Stimulated activated naive B cell treated with anti-CD40 and anti-IgM and Interleukin-4, amounts not matched to agents 10 μg/mL and 1 μg/mL and 100 μg/mL, for 72 hours (primary cell): ENCODE measurements at regions not wholly inside any gene's neighbourhood (a gene's known extent, or its start where the extent isn't known, plus 50 kb on each side); places are given as distances from the start of the nearest gene placed in this dataset.
A peak's percentile ranks its signal among the peaks of the same experiment; 100 is the strongest.

Experiments used
- ATAC-seq, 2 donors: fragments of 150-1000 bp; cut with Tn5 transposase; replicated peaks; 2 replicates each; pipeline ENCODE4 v1.10.0; 2021; ENCODE audit warnings: moderate library complexity in 1 of 2
- DNase-seq: peaks from one replicate; pipeline ENCODE4 v3.0.0; 2021
- H3K27ac Mint-ChIP-seq: one replicate; pipeline ENCODE4 v1.8.0; 2022; ENCODE audit warnings: mild to moderate bottlenecking, mixed read lengths
- H3K27me3 Mint-ChIP-seq, 2 donors: one replicate each; pipeline ENCODE4 v1.8.0; 2022; ENCODE audit warnings: mixed read lengths in 2 of 2
- H3K36me3 Mint-ChIP-seq, 2 donors: one replicate each; pipeline ENCODE4 v1.8.0; 2022; ENCODE audit warnings: mixed read lengths in 2 of 2, mild to moderate bottlenecking in 1 of 2
- H3K4me1 Mint-ChIP-seq, 2 donors: one replicate each; pipeline ENCODE4 v1.8.0; 2022; ENCODE audit warnings: mixed read lengths in 2 of 2, mild to moderate bottlenecking in 1 of 2
- H3K4me3 Mint-ChIP-seq, 2 donors: one replicate each; pipeline ENCODE4 v1.8.0; 2022; ENCODE audit warnings: mild to moderate bottlenecking in 2 of 2, mixed read lengths in 2 of 2, moderate library complexity in 1 of 2
- H3K9me3 Mint-ChIP-seq, 2 donors: one replicate each; pipeline ENCODE4 v1.8.0; 2022; ENCODE audit warnings: mixed read lengths in 2 of 2, mild to moderate bottlenecking in 1 of 2

DNA sequence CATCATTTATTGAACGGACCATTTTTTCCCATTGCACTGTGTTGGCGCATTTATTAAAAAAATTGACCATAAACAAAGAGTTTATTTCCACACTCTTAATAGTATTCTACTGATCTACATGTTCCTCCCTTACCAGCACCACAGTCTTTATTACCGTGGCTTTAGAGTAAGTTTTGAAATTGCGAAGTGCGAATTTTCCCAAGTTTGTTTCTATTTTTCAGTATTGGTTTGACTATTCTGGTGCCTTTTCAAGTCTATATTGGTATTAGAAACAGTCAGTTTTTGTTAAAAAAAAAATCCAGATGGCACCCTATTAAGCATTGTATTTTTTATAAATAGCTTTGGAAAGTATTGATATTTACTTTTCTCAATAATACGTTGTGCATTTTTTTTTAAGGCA is 795.1 kb upstream of the HS6ST1 start:
- Mint-ChIP-seq H3K9me3 (no peaks in the 10 kb centered on the region), H3K36me3 (no peaks in the 10 kb centered on the region), H3K4me3 (no peak overlapping the region), H3K4me1 (peaks cover 0 to 3% of the 10 kb centered on the region in 2 donors), H3K27ac (no peak overlapping the region), H3K27me3 (peaks cover 0 to 8% of the 10 kb centered on the region in 2 donors)
- ATAC-seq (no peak), DNase-seq (no peak)

DNA sequence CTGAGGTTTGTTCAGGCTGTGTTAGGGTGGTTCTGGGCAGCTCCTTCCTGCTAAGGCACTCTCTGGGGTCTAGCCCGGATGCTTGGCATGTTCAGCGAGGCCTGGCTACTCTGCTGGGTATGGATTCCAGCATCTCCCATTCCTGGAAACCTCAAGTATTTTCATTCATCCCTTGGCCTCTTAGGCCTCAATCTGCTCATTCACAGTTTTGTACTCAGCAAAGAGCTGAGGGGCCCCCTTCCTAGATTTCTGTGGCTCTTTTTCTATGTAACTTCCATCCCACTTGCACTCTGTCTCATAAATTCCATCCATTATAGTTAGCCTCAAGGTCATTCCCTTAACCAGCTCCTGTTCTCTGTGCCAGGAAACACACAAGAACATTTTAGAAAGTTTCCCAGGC is 798.8 kb upstream of the HS6ST1 start:
- no peak for DNase-seq
- Mint-ChIP-seq H3K4me1 (peaks cover 0 to 3% of the 10 kb centered on the region in 2 donors), H3K27me3 (peaks cover 0 to 24% of the 10 kb centered on the region in 2 donors), H3K9me3 (peaks cover 3 to 5% of the 10 kb centered on the region in 2 donors), H3K27ac (no peak overlapping the region), H3K4me3 (no peak overlapping the region), H3K36me3 (no peaks in the 10 kb centered on the region)
- no peak for ATAC-seq

DNA sequence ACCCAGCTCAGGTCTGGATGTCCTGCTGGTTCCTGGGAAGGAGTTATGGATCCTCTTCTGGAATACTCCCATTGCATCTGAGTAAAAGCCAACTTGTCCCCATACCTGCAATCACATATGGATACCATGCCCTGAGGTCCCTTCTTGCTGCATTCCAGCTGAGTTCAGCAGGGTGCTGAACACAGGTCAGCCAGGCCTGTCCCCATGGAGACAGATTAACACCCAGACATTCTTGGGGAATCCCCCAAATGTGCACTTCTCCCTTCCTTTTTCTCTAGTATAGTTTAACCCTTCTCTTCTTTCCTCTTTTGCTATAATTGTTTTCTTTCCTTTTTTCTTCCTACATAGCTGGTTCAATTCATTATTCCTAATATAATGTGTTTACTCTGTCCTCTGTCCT is 799.6 kb upstream of the HS6ST1 start:
- Mint-ChIP-seq H3K27me3 (peaks cover 0 to 31% of the 10 kb centered on the region in 2 donors), H3K4me1 (peaks cover 0 to 3% of the 10 kb centered on the region in 2 donors), H3K36me3 (no peaks in the 10 kb centered on the region), H3K9me3 (peaks cover 3 to 5% of the 10 kb centered on the region in 2 donors), H3K27ac (no peak overlapping the region), H3K4me3 (no peak overlapping the region)
- ATAC-seq (peak; percentile 84 to 89), DNase-seq (no peak)

DNA sequence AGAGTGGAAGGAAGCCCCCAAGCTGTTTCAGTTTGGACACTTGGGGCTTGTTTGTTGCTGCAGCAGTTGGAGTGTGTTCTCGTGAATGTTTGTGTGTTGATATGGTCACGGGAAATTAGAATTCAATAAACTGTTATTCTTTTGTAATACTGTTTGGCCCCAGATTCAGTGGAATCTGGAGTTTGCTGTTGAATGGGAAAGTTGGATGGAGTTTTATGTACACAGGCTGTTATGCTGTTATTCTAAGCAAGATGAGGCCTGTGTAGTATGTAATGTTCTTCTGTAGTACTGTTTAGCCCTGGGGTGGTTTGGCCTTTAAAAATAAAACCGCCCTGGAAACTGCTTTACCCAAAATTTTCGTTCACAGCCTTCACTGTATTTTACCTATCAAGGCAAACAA is 810.4 kb upstream of the HS6ST1 start:
- Mint-ChIP-seq H3K4me3 (no peak overlapping the region), H3K27ac (no peak overlapping the region), H3K36me3 (no peaks in the 10 kb centered on the region), H3K9me3 (no peaks in the 10 kb centered on the region), H3K4me1 (no peaks in the 10 kb centered on the region), H3K27me3 (peaks cover 0 to 9% of the 10 kb centered on the region in 2 donors)
- no peak for DNase-seq
- no peak for ATAC-seq

DNA sequence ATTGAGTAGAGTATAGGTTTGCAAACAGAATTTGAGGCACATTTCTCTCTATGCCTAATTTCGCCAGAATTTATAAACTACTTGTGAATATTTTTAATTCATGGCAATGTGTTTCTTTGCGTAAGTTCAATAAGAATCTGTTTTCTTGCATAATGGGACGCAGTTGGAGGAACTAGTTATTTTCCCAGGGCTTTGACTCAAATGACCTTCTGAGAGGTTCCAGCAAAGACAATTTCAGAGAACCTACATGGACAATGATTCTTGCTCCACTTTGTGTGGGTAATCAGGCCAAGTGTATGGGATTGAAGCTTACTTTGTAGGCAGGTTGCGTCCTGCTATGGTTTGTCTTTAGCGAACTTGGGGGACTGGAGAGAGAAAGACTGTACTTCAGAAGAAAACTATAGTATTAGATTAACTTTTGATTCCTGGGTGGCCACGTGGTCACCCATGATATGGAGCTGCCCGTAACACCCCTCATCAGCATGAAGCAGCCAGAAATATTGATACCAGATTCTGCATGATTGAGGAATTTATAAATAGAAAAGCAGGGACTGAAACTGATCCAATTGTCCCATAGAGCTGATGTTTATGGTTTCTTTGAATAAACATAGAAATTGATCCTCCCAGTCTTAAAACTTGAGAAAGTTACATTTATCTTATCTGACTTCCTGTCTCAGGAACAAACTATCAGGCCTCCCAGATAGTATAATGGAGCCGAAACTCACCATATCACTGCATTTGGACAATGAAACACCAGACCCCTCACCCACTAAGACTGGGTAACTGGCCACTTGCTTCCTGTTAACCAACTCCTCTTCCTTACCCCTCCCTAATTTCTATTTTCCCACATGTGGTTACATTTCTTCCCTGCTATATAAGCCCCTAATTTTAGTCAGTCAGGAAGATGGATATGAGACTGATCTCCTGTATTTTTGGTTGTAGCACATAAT is 815.3 kb upstream of the HS6ST1 start:
- peaks cover 0 to 2% of the 10 kb centered on the region in 2 donors for H3K9me3 Mint-ChIP-seq
- DNase-seq (no peak), ATAC-seq (no peak)
- H3K4me3 Mint-ChIP-seq = no peak overlapping the region
- H3K4me1 Mint-ChIP-seq = no peaks in the 10 kb centered on the region
- H3K27me3 Mint-ChIP-seq = no peaks in the 10 kb centered on the region
- no peaks in the 10 kb centered on the region for H3K36me3 Mint-ChIP-seq
- H3K27ac Mint-ChIP-seq = no peak overlapping the region

DNA sequence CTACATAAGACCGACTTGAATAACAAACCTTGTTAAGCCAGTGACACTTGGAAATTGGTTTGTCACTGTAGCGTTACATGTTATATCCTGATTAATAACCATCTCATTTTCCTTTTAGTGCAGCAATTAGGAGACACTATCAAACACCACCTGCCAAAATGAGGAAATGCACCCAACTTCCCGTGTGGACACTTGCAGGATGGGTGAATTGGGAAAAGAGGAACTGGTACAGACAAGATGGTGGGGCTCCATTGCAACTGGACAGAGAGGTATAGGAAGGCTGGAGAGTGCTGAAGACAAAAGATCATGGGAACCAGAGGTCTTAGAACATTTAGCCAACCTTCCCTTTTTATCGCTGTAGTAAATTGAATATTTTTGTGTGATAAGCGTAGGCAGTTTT is 816.3 kb upstream of the HS6ST1 start:
- DNase-seq = no peak
- Mint-ChIP-seq H3K4me1 (no peaks in the 10 kb centered on the region), H3K27ac (no peak overlapping the region), H3K36me3 (no peaks in the 10 kb centered on the region), H3K4me3 (no peak overlapping the region), H3K9me3 (peaks cover 0 to 2% of the 10 kb centered on the region in 2 donors), H3K27me3 (no peaks in the 10 kb centered on the region)
- ATAC-seq = no peak

DNA sequence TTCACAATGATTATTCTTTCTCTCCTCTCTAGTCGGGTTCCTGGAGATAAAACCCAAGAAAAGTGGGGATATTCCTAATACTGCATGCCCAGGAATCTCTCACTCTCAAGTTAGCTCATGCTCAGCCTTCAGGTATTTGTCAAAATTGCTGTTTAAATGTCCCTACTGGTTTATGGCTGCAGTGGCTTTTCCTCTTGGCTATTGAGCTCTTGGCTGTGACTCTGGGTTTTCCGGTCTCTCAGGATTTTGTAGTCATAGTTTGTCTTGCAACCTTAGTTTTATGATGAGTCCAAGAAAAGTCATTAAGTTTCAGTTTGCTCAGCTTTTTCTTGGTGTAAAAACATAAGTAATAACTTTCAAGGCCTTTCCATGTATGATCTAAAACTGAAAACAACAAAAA is 820.7 kb upstream of the HS6ST1 start:
- peaks cover 0 to 5% of the 10 kb centered on the region in 2 donors for H3K27me3 Mint-ChIP-seq
- no peaks in the 10 kb centered on the region for H3K36me3 Mint-ChIP-seq
- H3K27ac Mint-ChIP-seq = no peak overlapping the region
- H3K4me3 Mint-ChIP-seq = no peak overlapping the region
- H3K9me3 Mint-ChIP-seq = peaks cover 0 to 2% of the 10 kb centered on the region in 2 donors
- DNase-seq (no peak), ATAC-seq (no peak)
- no peaks in the 10 kb centered on the region for H3K4me1 Mint-ChIP-seq

DNA sequence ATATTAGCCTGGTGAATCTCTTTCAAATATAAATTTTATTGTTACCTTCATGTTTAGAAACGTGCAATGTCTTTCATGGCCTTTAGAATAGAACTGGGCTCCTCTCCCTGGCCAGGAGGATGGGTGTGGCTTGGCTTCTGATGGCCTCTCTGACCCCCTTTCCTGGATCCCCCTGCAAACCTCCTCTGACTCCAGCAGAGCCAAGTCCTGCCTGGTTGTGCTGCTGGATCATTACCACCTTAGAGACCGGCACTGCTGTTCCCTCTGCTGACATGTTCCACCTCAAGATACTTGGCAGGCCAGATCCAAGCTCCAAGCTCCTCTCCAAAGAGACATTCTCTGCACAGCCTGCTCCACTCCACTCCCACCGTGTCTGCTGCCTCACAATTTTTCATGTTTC is 823.8 kb upstream of the HS6ST1 start:
- DNase-seq = no peak
- no peak for ATAC-seq
- H3K4me3 Mint-ChIP-seq = no peak overlapping the region
- no peak overlapping the region for H3K27ac Mint-ChIP-seq
- no peaks in the 10 kb centered on the region for H3K36me3 Mint-ChIP-seq
- H3K9me3 Mint-ChIP-seq = peaks cover 0 to 3% of the 10 kb centered on the region in 2 donors
- H3K27me3 Mint-ChIP-seq = peaks cover 5% of the 10 kb centered on the region in 2 donors
- H3K4me1 Mint-ChIP-seq = no peaks in the 10 kb centered on the region

DNA sequence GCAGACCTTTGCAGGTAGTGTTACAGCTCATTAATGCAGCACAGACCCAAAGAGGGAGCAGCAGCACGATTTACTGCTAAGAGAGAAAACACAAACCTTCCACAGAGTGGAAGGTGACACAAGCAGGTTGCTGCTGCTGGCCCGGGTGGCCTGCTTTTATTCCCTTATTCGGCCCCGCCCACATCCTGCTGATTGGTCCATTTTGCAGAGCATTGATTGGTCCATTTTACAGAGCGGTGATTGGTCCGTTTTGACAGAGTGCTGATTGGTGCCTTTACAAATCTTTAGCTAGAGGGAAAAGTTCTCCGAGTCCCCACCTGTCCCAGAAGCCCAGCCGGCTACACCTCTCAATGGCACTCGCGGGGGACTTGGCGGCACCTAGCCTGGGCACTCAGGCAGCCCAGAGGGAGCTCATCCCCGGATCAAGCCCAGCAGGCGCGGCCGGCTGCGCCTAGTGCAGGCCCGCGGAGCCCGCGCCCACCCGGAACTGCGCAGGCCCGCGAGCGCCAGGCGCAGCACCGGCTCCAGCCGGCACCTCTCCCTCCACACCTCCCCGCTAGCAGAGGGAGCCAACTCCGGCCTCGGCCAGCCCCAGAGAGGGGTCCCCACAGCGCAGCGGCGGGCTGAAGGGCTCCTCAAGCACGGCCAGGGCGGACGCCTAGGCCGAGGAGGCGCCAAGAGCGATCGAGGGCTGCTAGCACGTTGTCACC is 825.6 kb upstream of the HS6ST1 start:
- no peak overlapping the region for H3K4me3 Mint-ChIP-seq

DNA sequence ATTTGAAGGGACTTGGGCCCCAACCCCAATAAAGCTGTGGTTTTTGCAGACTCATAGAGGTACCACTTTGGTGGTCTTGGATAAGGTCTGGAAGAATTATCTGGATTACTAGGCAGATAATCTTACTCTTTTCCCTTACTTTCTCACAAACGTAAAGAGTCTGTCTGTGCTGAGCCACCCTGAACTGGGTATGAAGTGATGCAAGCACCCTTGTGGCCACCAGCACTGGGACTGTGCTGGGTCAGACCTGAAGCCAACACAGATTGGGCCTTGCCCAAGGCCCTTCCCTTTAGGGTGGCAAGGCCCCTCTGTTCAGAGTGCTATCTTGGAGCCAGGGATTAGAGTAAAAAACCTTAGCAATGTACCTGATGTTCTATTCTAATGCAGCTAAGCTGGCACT is 827.0 kb upstream of the RAB6C start:
- no peaks in the 10 kb centered on the region for H3K4me1 Mint-ChIP-seq
- no peak overlapping the region for H3K27ac Mint-ChIP-seq
- DNase-seq (no peak), ATAC-seq (no peak)
- no peak overlapping the region for H3K4me3 Mint-ChIP-seq
- H3K36me3 Mint-ChIP-seq = no peaks in the 10 kb centered on the region
- H3K9me3 Mint-ChIP-seq = peaks cover 6 to 8% of the 10 kb centered on the region in 2 donors
- peaks cover 5 to 13% of the 10 kb centered on the region in 2 donors for H3K27me3 Mint-ChIP-seq

More for the DNA sequence above, 825.6 kb upstream of the HS6ST1 start:
- Mint-ChIP-seq H3K27ac (no peak overlapping the region), H3K27me3 (peaks cover 5% of the 10 kb centered on the region in 2 donors), H3K4me1 (no peaks in the 10 kb centered on the region), H3K36me3 (no peaks in the 10 kb centered on the region), H3K9me3 (peaks cover 0 to 3% of the 10 kb centered on the region in 2 donors)
- DNase-seq (no peak), ATAC-seq (no peak)

DNA sequence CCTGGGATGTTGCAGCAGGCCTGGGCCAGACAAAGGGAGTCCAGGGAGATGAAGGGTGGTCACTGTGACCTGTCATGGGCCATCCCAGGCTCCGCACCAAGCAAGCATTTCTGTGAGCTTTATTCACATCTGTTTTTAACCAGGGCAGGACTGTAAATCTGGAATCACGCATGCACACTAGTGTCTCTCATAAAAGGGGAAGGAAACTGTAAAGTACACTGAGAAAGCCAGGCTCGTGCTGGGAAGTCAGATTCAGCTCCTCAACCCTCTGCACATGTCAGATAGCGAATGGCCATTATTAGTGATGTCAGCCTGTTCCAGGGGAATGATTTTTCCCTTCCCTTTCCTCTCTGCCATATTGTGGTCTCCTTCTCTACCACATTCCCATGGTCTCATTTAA is 818.6 kb upstream of the RAB6C start:
- H3K27me3 Mint-ChIP-seq = peaks cover 11 to 15% of the 10 kb centered on the region in 2 donors
- H3K27ac Mint-ChIP-seq = no peak overlapping the region
- no peak for ATAC-seq
- peaks cover 0 to 1% of the 10 kb centered on the region in 2 donors for H3K36me3 Mint-ChIP-seq
- H3K9me3 Mint-ChIP-seq = peaks cover 0 to 2% of the 10 kb centered on the region in 2 donors
- no peaks in the 10 kb centered on the region for H3K4me1 Mint-ChIP-seq
- no peak for DNase-seq
- no peak overlapping the region for H3K4me3 Mint-ChIP-seq

DNA sequence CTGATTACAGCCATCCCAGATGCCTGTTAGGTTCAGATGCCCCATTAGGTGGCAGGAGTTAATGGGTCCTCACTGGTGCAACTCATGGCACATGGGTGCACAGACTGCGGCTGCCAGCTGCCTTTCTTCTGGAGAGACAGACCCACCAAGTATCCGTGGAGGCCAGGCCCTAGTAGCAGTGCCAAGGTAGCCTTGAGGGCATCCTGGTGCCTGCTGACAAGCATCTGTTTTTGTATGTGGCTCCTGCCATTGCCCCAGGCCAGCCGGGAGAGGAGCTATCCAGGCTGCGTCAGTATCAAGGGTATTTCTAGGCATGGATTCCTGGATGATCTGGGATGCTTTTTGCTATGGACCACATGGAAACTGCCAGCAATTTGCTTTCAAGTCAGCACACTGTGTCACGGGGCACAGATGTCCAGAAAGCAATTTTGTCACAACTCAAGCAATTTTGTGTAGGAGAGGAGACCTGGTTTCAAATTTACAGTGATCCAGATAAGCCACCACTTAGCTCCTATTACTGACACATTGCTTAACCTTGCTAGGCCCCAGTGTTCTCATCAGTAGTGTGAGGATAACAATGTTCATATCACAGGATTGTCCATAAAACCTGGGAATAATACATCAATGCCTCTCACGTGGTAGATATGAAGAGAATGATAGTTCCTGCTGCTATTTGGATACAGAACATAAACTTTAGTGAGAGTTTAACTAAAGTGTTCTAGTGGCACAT is 815.1 kb upstream of the RAB6C start:
- Mint-ChIP-seq H3K27ac (no peak overlapping the region), H3K36me3 (no peaks in the 10 kb centered on the region), H3K4me1 (no peaks in the 10 kb centered on the region)

DNA sequence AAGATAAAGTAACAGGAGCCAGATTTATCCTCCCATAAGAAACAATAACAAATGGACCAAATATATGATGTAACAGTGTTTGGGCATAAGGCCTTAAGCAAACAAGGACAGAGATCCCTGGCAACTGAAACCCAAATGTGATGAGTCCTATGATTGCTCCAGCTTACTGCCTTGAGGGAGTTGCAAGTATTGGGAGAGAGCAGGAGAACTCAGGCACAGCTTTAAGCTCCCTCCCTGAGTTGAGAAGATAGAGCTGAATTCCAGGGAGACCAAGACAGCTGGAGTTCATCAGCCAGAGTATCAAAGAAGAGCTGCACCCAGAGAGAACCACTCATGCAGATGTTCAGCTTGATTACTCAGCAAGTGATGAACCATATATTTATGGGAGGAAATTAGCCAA is 814.5 kb upstream of the RAB6C start:
- Mint-ChIP-seq H3K36me3 (no peaks in the 10 kb centered on the region), H3K4me3 (no peak overlapping the region), H3K27me3 (peaks cover 7 to 12% of the 10 kb centered on the region in 2 donors), H3K27ac (no peak overlapping the region), H3K4me1 (no peaks in the 10 kb centered on the region), H3K9me3 (no peaks in the 10 kb centered on the region)
- no peak for DNase-seq
- no peak for ATAC-seq

More for the DNA sequence above, 815.1 kb upstream of the RAB6C start:
- H3K4me3 Mint-ChIP-seq = no peak overlapping the region
- no peak for DNase-seq
- no peaks in the 10 kb centered on the region for H3K9me3 Mint-ChIP-seq
- ATAC-seq = no peak
- H3K27me3 Mint-ChIP-seq = peaks cover 7 to 12% of the 10 kb centered on the region in 2 donors

DNA sequence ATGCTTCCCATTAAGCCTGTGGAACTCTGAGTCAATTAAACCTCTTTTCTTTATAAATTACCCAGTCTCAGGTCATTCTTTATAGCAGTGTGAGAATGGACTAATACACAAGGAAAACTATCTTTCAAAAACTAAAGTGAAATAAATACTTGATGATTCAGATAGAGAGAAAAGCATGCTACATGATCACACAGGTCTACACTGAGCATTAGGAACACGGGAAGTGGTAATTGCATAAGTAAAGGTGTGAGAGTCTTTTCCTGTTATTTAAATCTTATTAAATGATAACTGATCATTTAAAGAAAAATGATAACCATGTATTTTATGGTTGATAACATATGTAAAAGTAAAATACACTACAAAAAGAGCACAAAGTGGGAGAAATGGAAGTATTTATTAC is 812.0 kb upstream of the RAB6C start:
- H3K4me3 Mint-ChIP-seq = no peak overlapping the region
- no peaks in the 10 kb centered on the region for H3K9me3 Mint-ChIP-seq
- H3K4me1 Mint-ChIP-seq = no peaks in the 10 kb centered on the region
- DNase-seq (no peak), ATAC-seq (no peak)
- H3K27me3 Mint-ChIP-seq = peaks cover 7 to 8% of the 10 kb centered on the region in 2 donors
- no peaks in the 10 kb centered on the region for H3K36me3 Mint-ChIP-seq
- H3K27ac Mint-ChIP-seq = no peak overlapping the region
